Kidney epithelial cell (primary cell): ENCODE measurements at regions not wholly inside any gene's neighbourhood (a gene's known extent, or its start where the extent isn't known, plus 50 kb on each side); places are given as distances from the start of the nearest gene placed in this dataset.

Experiments used
- DNase-seq: peaks from one replicate; pipeline ENCODE4 v3.0.0-alpha.2; 2010; ENCODE audit warnings: low read depth
- H3K27me3 ChIP-seq: 2 replicates; pipeline ENCODE4 v1.6.0; 2011; ENCODE audit warnings: low read length; ENCODE audit not compliant: control insufficient read depth, insufficient read depth
- H3K36me3 ChIP-seq: 2 replicates; pipeline ENCODE4 v1.5.1; 2011; ENCODE audit warnings: low read length; ENCODE audit not compliant: control insufficient read depth, insufficient read depth
- H3K4me3 ChIP-seq: 2 replicates; pipeline ENCODE4 v1.5.1; 2011; ENCODE audit warnings: low read depth, mild to moderate bottlenecking, control low read depth, low read length
- TF ChIP-seq, protein P1 (sequence below): IDR thresholded peaks from 2 replicates; pipeline ENCODE4 v1.5.1; 2011; ENCODE audit warnings: mild to moderate bottlenecking, moderate library complexity, low read length, control low read depth, inconsistent platforms; ENCODE audit not compliant: insufficient read depth, poor library complexity, severe bottlenecking

DNA sequence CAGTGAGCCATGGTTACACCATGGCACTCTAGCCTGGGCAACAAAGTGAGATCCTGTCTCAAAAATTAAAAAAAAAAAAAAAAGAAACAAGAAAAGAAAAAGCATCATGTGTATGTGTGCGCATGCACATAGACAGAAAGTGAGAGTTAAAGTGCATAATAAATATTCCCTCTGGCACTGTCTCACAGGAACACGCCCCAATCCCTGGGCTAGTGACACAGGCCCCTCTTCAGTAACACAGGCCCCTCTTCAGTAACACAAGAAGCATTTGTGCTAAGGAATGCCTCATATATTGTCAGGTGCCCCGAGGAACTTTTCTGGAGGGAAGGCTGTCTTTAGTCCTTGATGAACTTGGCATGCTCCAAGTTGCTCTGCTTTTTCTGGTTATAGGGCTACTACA lies 57.5 kb downstream of the RPL27A start:
- H3K36me3 ChIP-seq, result no peaks in the 10 kb centered on the region
- DNase-seq, result no peak
- TF ChIP-seq, protein P1, sequence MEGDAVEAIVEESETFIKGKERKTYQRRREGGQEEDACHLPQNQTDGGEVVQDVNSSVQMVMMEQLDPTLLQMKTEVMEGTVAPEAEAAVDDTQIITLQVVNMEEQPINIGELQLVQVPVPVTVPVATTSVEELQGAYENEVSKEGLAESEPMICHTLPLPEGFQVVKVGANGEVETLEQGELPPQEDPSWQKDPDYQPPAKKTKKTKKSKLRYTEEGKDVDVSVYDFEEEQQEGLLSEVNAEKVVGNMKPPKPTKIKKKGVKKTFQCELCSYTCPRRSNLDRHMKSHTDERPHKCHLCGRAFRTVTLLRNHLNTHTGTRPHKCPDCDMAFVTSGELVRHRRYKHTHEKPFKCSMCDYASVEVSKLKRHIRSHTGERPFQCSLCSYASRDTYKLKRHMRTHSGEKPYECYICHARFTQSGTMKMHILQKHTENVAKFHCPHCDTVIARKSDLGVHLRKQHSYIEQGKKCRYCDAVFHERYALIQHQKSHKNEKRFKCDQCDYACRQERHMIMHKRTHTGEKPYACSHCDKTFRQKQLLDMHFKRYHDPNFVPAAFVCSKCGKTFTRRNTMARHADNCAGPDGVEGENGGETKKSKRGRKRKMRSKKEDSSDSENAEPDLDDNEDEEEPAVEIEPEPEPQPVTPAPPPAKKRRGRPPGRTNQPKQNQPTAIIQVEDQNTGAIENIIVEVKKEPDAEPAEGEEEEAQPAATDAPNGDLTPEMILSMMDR, result no peak
- H3K27me3 ChIP-seq, result no peaks in the 10 kb centered on the region
- no peak overlapping the region for H3K4me3 ChIP-seq

DNA sequence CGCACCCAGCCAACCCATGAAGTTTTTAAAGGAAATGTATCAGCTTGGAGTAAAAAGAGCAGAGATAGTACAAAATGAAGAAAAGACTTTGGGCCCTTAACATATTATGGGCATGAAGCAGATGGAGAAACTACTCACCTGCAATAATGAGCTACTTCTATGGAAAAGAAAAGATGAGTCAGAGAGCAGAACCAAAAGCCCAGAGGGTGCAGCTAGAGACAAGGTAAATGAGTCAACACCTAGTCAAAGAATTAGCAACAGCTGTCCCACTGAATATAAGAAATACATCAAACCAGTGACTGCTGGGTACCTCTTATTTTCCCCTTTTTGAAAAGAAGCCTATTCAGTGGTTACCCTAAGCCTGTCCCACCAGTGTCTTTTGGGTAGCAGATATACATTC lies 61.8 kb downstream of the RPL27A start:
- TF ChIP-seq, protein P1, result no peak
- Histone ChIP-seq H3K36me3 (peaks cover 1% of the 10 kb centered on the region), H3K4me3 (no peak overlapping the region), H3K27me3 (no peaks in the 10 kb centered on the region)
- DNase-seq, result no peak

DNA sequence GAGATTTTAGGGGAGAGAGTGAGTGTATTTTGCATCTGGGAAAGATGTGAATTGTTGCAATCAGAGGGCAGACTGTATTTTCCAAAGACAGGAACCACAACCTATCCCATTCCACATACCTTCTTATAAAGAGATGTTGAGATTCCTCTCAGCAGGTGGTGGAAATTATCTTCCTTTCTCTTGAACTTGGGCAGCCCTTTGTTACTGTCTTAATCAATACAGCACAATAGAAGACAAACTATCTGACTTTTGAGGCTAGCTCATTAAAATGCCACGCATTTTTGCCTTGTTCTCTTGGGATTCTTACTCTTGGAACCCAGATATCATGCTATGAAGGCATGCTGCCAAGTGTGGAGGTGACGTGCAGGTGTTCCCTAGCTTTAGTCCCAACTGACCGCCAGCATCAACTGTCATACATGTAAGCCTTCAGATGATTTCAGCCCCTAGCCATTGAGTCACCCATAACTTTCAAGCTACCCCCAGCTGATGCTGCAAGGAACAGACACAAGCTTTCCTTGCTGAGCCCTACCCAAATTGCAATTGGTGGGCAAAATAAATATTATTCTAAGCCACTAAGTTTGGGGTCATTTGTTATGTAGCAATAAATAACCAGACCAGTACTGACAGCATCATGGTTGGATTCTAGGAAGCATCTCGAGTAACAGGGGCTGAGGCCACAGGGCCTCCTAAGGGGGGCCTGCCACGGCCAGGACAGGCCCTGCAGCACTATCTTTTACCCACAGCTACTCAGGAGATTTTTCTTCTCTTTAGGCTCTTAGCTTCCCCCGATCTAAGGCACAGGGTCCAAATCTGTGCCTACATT lies 63.0 kb downstream of the RPL27A start:
- TF ChIP-seq, protein P1, result no peak
- H3K27me3 ChIP-seq, result no peaks in the 10 kb centered on the region
- no peak for DNase-seq
- H3K36me3 ChIP-seq, result peaks cover 1% of the 10 kb centered on the region
- no peak overlapping the region for H3K4me3 ChIP-seq

DNA sequence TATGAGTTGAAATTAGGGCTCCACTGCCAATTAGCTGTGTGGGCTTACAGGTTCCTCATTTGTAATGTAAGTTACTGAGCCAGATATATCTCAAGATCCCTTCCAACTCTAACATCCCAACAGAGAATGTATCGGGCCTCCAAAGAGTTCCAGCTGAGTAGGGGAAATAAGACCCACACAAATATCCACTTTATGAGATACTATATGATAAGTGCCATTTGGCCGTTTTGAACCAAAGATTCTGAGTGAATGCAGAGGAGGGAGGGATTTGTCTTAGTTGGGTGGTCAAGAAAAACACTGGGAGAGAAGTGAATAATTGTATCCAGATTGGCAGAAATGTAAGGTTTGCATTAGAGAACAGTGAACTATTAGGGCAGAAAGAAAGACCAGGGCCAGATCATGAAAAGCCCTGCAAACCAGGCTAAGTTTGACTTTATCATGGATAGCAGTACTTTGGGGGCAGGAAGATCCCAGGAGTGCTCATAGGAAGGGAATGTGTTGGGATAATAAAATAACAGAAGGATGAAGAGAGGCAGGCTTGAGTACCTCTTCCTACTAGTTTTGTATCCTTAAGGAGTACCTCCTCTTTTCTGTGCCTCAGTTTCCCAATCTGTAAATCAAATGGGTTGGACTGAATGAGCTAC lies 63.9 kb downstream of the RPL27A start:
- TF ChIP-seq, protein P1, result no peak
- H3K36me3 ChIP-seq, result peaks cover 1% of the 10 kb centered on the region
- H3K27me3 ChIP-seq, result no peaks in the 10 kb centered on the region
- no peak overlapping the region for H3K4me3 ChIP-seq
- DNase-seq, result no peak

DNA sequence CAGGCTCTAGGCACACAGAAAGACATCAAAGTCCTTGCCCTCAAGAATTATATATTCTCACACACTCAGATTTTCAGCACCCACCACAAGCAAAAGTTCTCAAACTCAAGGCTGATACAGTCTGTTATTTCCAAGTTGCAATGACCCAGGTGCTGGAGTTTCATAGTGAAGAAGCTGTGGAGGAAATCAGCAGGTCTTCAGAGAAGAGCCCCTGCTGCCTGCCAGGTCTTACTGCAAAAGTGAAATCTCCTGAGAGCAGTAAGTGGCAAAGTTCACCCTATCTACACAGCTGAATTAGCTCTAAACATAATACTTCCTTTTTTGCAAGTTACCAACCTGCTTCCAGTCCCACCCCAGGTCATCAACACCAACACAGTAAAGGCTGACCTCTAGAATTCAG lies 64.6 kb downstream of the RPL27A start:
- DNase-seq, result no peak
- H3K4me3 ChIP-seq, result no peak overlapping the region
- TF ChIP-seq, protein P1, result no peak

More for the DNA sequence above, 64.6 kb downstream of the RPL27A start:
- H3K27me3 ChIP-seq, result no peaks in the 10 kb centered on the region
- peaks cover 1% of the 10 kb centered on the region for H3K36me3 ChIP-seq
